H9 (cell line): ENCODE measurements at regions not wholly inside any gene's neighbourhood (a gene's known extent, or its start where the extent isn't known, plus 50 kb on each side); places are given as distances from the start of the nearest gene placed in this dataset.

Experiments
- DNase-seq: peaks from one replicate; pipeline ENCODE4 v3.0.0-alpha.2; 2017
- H2AFZ ChIP-seq: one replicate; pipeline ENCODE4 v1.6.1; 2013; ENCODE audit warnings: mild to moderate bottlenecking, low read length, control low read depth, moderate library complexity
- H2AK5ac ChIP-seq: 2 replicates; pipeline ENCODE4 v1.6.1; 2013; ENCODE audit warnings: low read length, control low read depth, mixed read lengths; ENCODE audit not compliant: insufficient read length
- H2BK120ac ChIP-seq: one replicate; pipeline ENCODE4 v1.6.1; 2013; ENCODE audit warnings: low read depth, mild to moderate bottlenecking, low read length, control low read depth, inconsistent platforms; ENCODE audit not compliant: poor library complexity, severe bottlenecking
- H2BK12ac ChIP-seq: 2 replicates; pipeline ENCODE4 v1.6.1; 2013; ENCODE audit warnings: low read length, control low read depth, mixed read lengths, low read depth; ENCODE audit not compliant: insufficient read length
- H2BK15ac ChIP-seq: 2 replicates; pipeline ENCODE4 v1.6.1; 2013; ENCODE audit warnings: low read depth, low read length, control low read depth
- H2BK20ac ChIP-seq: one replicate; pipeline ENCODE4 v1.6.1; 2013; ENCODE audit warnings: low read depth, mild to moderate bottlenecking, low read length, control low read depth, inconsistent platforms; ENCODE audit not compliant: poor library complexity, severe bottlenecking
- H2BK5ac ChIP-seq: 2 replicates; pipeline ENCODE4 v1.6.1; 2013; ENCODE audit warnings: low read length, control low read depth, mixed read lengths; ENCODE audit not compliant: insufficient read length
- H3K14ac ChIP-seq: 2 replicates; pipeline ENCODE4 v1.6.1; 2013; ENCODE audit warnings: low read length, control low read depth; ENCODE audit not compliant: insufficient read depth
- H3K18ac ChIP-seq: 2 replicates; pipeline ENCODE4 v1.6.1; 2013; ENCODE audit warnings: low read depth, mild to moderate bottlenecking, mixed read lengths, low read length, control low read depth; ENCODE audit not compliant: insufficient read length
- H3K23ac ChIP-seq: 2 replicates; pipeline ENCODE4 v1.6.1; 2013; ENCODE audit warnings: low read length, control low read depth, mixed read lengths, low read depth; ENCODE audit not compliant: insufficient read length
- H3K23me2 ChIP-seq: 2 replicates; pipeline ENCODE4 v1.6.1; 2013; ENCODE audit warnings: low read depth, mild to moderate bottlenecking, mixed read lengths, low read length, control low read depth; ENCODE audit not compliant: insufficient read length, poor library complexity, severe bottlenecking
- H3K27ac ChIP-seq: 2 replicates; pipeline ENCODE4 v1.5.1; 2013; ENCODE audit warnings: low read length, control low read depth, mixed read lengths, low read depth; ENCODE audit not compliant: insufficient read length
- H3K27me3 ChIP-seq: 2 replicates; pipeline ENCODE4 v1.6.1; 2013; ENCODE audit warnings: low read length, control low read depth, inconsistent platforms; ENCODE audit not compliant: insufficient read depth
- H3K4ac ChIP-seq: 2 replicates; pipeline ENCODE4 v1.6.1; 2013; ENCODE audit warnings: low read depth, mild to moderate bottlenecking, control low read depth, inconsistent platforms, low read length, moderate library complexity
- H3K4me1 ChIP-seq: 2 replicates; pipeline ENCODE4 v1.6.1; 2013; ENCODE audit warnings: low read length, control low read depth, inconsistent platforms; ENCODE audit not compliant: insufficient read depth
- H3K4me2 ChIP-seq: 2 replicates; pipeline ENCODE4 v1.6.1; 2013; ENCODE audit warnings: low read length, control low read depth, mixed read lengths; ENCODE audit not compliant: insufficient read length, insufficient read depth
- H3K56ac ChIP-seq: 2 replicates; pipeline ENCODE4 v1.6.1; 2013; ENCODE audit warnings: low read depth, mild to moderate bottlenecking, mixed read lengths, low read length, control low read depth; ENCODE audit not compliant: insufficient read length
- H3K79me1 ChIP-seq: 2 replicates; pipeline ENCODE4 v1.6.1; 2013; ENCODE audit warnings: low read depth, mild to moderate bottlenecking, moderate library complexity, low read length, control low read depth, inconsistent platforms; ENCODE audit not compliant: insufficient read depth, poor library complexity, severe bottlenecking
- H3K79me2 ChIP-seq: 2 replicates; pipeline ENCODE4 v1.6.1; 2013; ENCODE audit warnings: low read length, control low read depth, inconsistent platforms; ENCODE audit not compliant: insufficient read depth
- H3K9ac ChIP-seq: 2 replicates; pipeline ENCODE4 v1.6.1; 2013; ENCODE audit warnings: low read length, control low read depth, mixed read lengths; ENCODE audit not compliant: insufficient read length; ENCODE audit errors: extremely low read depth
- H3K9me3 ChIP-seq: one replicate; pipeline ENCODE4 v1.6.1; 2013; ENCODE audit warnings: low read depth, low read length, inconsistent platforms; ENCODE audit not compliant: control insufficient read depth
- H3T11ph ChIP-seq: one replicate; pipeline ENCODE4 v1.6.1; 2013; ENCODE audit warnings: mild to moderate bottlenecking, low read length, control low read depth, inconsistent platforms
- H4K20me1 ChIP-seq: one replicate; pipeline ENCODE4 v1.6.1; 2013; ENCODE audit not compliant: control insufficient read depth, insufficient read length, insufficient read depth
- H4K5ac ChIP-seq: 2 replicates; pipeline ENCODE4 v1.6.1; 2013; ENCODE audit warnings: low read depth, mild to moderate bottlenecking, mixed read lengths, low read length, control low read depth; ENCODE audit not compliant: insufficient read length
- H4K8ac ChIP-seq: replicated peaks from 2 replicates; pipeline ENCODE4 v1.6.1; 2013; ENCODE audit warnings: low read length, control low read depth, mixed read lengths, low read depth; ENCODE audit not compliant: insufficient read length
- H4K91ac ChIP-seq: 2 replicates; pipeline ENCODE4 v1.6.1; 2013; ENCODE audit warnings: low read depth, mild to moderate bottlenecking, moderate library complexity, mixed read lengths, low read length, control low read depth; ENCODE audit not compliant: insufficient read length
- H3K27ac Mint-ChIP-seq, 3 experiments: 2 replicates in 2 of 3; 3 replicates in 1 of 3; pipeline ENCODE4 v1.8.0; 2020 to 2021; ENCODE audit warnings: mixed read lengths in 3 of 3, mild to moderate bottlenecking in 1 of 3, moderate library complexity in 1 of 3
- H3K27me3 Mint-ChIP-seq: 2 replicates; pipeline ENCODE4 v1.8.0; 2021; ENCODE audit warnings: low read depth, mild to moderate bottlenecking, moderate library complexity, mixed read lengths
- H3K36me3 Mint-ChIP-seq, 3 experiments: 2 replicates in 2 of 3; 3 replicates in 1 of 3; pipeline ENCODE4 v1.8.0; 2020 to 2021; ENCODE audit warnings: low read depth in 3 of 3, mixed read lengths in 3 of 3; ENCODE audit not compliant: insufficient read depth in 1 of 3
- H3K4me1 Mint-ChIP-seq, 2 experiments: 2 replicates each; pipeline ENCODE4 v1.8.0; 2020; ENCODE audit warnings: mixed read lengths in 2 of 2
- H3K4me3 Mint-ChIP-seq, 2 experiments: 2 replicates in 1 of 2; 3 replicates in 1 of 2; pipeline ENCODE4 v1.8.0; 2020 to 2021; ENCODE audit warnings: mild to moderate bottlenecking in 2 of 2, mixed read lengths in 2 of 2, moderate library complexity in 1 of 2
- H3K9me3 Mint-ChIP-seq, 2 experiments: 2 replicates in 1 of 2; 3 replicates in 1 of 2; pipeline ENCODE4 v1.8.0; 2020; ENCODE audit warnings: mild to moderate bottlenecking in 2 of 2, mixed read lengths in 2 of 2, moderate library complexity in 1 of 2
- CTCF ChIP-seq: fragments of 200-600 bp; sonication (generic); conservative IDR thresholded peaks from 3 replicates; pipeline ENCODE4 v1.8.0; 2021; ENCODE audit warnings: antibody characterized with exemption, mild to moderate bottlenecking
- WGBS: extraction: QIAGEN DNeasy Blood & Tissue Kit; methylation state at CpG from one replicate; pipeline ENCODE4 v1.1.7; 2013; ENCODE audit warnings: missing lambda C conversion rate, low lambda C conversion rate, mixed read lengths; ENCODE audit not compliant: insufficient read length; ENCODE audit errors: extremely low coverage; 5-methylcytosine and 5-hydroxymethylcytosine counted together

- H3K9ac ChIP-seq, result no peak overlapping the region
- no CpG with 5 or more reads among the region's 5 CpGs for WGBS
- Mint-ChIP-seq H3K27ac (no peak overlapping the region), H3K9me3 (no peaks in the 10 kb centered on the region), H3K4me3 (no peak overlapping the region; a peak in 1 of 5 replicates), H3K36me3 (no peaks in the 10 kb centered on the region), H3K4me1 (0 out of 4 replicates have a peak, but pooled peaks cover 0 to 4% of the 10 kb centered on the region in 2 experiments), H3K27me3 (no peaks in the 10 kb centered on the region; the same call in 1 of the 2 replicates)
- H4K91ac ChIP-seq, result no peak overlapping the region
- no peaks in the 10 kb centered on the region for H3K4me1 ChIP-seq
- H2AK5ac ChIP-seq, result no peak overlapping the region
- DNase-seq, result no peak
- H2BK5ac ChIP-seq, result no peak overlapping the region
- H3K18ac ChIP-seq, result no peak overlapping the region
- no peak overlapping the region for H3K56ac ChIP-seq
- H4K20me1 ChIP-seq, result no peaks in the 10 kb centered on the region
- H2BK15ac ChIP-seq, result no peak overlapping the region
- no peak overlapping the region for H3K27ac ChIP-seq
- no peak overlapping the region for H2AFZ ChIP-seq
- H3K27me3 ChIP-seq, result no peaks in the 10 kb centered on the region
- H3T11ph ChIP-seq, result no peak overlapping the region
- no peak overlapping the region for H3K14ac ChIP-seq
- no peak overlapping the region for H2BK20ac ChIP-seq
- no peak overlapping the region for H4K8ac ChIP-seq
- H3K79me1 ChIP-seq, result no peaks in the 10 kb centered on the region
- H4K5ac ChIP-seq, result no peak overlapping the region
- no peaks in the 10 kb centered on the region for H3K79me2 ChIP-seq
- H3K4ac ChIP-seq, result no peak overlapping the region
- no peaks in the 10 kb centered on the region for H3K9me3 ChIP-seq
- no peak overlapping the region for H3K4me2 ChIP-seq
- TF ChIP-seq CTCF, result no peak
- H3K23ac ChIP-seq, result no peak overlapping the region
- no peak overlapping the region for H2BK12ac ChIP-seq
- H3K23me2 ChIP-seq, result no peaks in the 10 kb centered on the region
- H2BK120ac ChIP-seq, result no peak overlapping the region
These were observed 270.1 kb downstream of the ARL4A start for GRCh38 chr7:12957487-12957886.
